NCI-H146 treated with DMSO at 0.1 percent for 48 hours (cell line): ENCODE measurements at regions not wholly inside any gene's neighbourhood (a gene's known extent, or its start where the extent isn't known, plus 50 kb on each side); places are given as distances from the start of the nearest gene placed in this dataset.

Experiments
- DNase-seq: peaks from one replicate; lab custom pipeline; 2025; ENCODE audit not compliant: unreplicated experiment; lab: John Stamatoyannopoulos, UW

- no peak for DNase-seq
Observed at GRCh38 chr5:40292006-40292405, 387.7 kb upstream of the PTGER4 start.

DNA sequence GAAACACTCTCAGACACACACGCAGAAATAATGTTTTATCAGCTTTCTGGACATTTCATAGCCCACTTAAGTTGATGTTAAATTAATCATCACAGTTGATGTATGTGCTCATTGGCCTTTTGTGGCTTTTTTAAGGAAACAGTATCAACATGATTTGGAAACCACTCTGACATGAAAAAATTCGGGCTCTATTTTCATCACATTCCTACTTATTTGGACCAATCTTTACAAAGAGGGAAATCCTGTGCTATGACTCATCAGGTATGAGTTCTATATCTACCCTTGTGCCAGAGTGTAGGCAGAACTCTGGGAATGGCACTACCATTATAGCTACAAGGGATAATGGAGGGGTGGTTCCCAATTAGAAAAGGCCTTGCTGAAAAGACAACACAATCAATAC, 388.4 kb upstream of the PTGER4 start:
- no peak for DNase-seq

- no peak for DNase-seq
Observed at GRCh38 chr5:40288800-40289485, 390.8 kb upstream of the PTGER4 start.

GRCh38 chr5:40284863-40285262, 394.9 kb upstream of the PTGER4 start:
- DNase-seq = no peak

DNA sequence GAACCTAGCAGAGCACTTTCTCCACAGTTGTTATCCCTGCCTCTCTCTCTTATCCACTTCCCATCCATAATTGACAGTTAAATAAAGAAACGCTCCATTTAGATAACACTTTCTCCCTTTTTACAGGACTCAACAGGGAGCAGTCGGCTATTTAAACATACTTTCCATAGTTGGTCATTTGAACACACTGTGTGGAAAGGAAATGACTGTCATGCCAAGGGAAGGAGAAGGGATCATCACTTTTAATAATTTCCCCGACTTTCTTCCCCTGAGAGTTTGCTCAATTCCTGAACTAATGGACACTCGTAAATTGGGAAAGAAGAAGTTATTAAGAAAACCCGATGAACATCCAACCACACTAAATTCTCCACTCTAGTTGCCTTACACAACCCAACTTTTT, 400.8 kb upstream of the PTGER4 start:
- DNase-seq = no peak

GRCh38 chr5:40277161-40277906, 402.4 kb upstream of the PTGER4 start:
- DNase-seq = no peak

GRCh38 chr5:40276426-40277102, 403.2 kb upstream of the PTGER4 start:
- no peak for DNase-seq

DNA sequence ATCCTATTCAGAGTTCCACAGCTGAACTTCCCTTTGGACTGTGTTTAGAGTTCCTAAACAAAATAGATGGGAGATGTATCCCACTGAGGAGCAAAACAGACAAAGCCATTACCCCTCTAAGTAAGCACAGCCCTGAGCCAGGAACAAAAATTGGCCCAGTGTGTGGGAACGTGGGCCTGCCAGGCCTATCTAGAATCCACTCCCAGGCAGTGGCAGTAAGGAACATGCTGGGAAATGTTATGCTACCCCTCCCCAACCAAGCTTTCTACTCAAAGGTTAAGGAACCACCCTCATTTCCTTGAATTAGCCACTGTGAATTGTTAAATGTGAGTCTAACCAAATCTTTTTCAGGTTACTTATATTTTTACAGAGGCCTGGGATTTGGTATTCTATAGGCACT, 405.1 kb upstream of the PTGER4 start:
- no peak for DNase-seq

- no peak for DNase-seq
Observed at GRCh38 chr5:40273936-40274335, 405.8 kb upstream of the PTGER4 start.

- DNase-seq = no peak
Observed at GRCh38 chr5:40271476-40271875, 408.2 kb upstream of the PTGER4 start.

GRCh38 chr5:40270274-40270845, 409.4 kb upstream of the PTGER4 start:
- no peak for DNase-seq

DNA sequence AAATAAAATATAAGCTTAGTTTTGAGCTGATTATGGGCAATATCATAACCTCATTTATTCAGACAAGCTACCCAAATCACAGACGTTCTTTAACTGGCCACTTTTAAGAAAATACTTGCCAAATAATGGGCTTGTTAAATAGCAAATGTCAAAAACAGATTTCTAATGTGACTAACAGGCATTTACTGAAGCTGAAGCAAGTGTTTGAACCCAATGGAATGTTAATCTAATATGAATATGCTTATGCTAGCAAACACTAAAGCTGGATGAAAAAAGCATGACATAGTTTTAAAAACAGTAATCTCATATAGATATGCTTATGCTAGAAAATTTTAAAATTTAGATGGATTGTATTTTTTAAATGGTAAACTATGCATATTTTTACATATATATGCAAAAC, 411.6 kb upstream of the PTGER4 start:
- DNase-seq = no peak

- no peak for DNase-seq
Observed at GRCh38 chr5:40266952-40267351, 412.8 kb upstream of the PTGER4 start.

DNA sequence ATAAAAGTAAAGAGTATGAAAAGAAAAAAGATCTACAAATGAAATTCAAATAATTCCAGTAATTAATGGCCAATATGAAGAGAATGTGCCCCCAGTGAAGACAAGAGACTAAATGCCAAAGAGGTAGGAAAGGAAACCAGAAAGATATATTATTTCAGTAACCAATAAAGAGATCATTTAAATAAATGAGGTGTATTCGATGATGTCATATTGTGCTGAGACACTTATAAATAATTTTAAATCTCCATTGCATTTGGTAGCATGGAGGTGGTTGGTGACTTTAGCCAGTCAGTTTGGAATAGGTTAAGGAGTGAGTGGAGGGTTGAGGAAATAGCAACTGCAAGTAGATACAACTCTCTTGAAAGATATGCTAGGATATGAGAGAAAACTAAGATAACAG, 417.7 kb upstream of the PTGER4 start:
- no peak for DNase-seq

GRCh38 chr5:40260361-40260760, 419.4 kb upstream of the PTGER4 start:
- DNase-seq = no peak

DNA sequence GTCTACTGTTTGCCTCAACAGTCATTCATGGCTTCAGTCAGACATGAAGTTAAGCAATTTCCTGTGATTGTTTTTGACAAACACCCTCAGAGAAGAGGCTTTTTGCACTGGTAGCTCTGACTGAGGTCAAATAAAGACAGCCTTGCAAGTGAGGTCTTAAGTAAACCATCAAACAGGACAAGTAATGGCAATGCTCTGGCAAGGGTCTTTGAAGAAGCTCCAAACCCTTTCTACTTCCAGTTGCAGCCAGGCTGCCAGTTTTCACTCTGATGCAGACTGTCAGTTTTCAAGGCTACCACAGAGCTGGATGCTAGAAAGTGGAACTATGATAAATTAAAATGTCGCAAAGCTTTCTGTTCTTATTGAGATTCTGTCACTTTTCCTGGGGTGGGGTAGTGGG, 421.5 kb upstream of the PTGER4 start:
- DNase-seq = no peak

DNA sequence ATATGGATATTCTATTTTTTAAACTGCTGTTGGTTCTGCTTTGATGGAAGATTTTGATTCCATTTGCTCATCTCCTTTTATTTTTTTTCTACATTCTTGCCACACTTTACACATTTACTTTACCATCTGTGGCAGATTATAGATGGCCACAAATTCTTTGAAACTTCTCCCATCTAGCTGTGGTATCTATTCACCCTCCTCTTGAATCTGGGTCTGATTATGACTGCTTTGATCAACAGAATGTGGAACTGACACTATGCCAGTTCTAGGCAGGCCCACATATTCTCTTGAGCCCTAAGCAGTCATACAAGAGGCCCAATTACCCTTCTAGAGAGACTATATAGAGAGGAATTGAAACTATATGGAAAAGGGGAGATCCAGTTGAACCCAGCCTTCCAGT, 439.0 kb upstream of the PTGER4 start:
- no peak for DNase-seq

DNA sequence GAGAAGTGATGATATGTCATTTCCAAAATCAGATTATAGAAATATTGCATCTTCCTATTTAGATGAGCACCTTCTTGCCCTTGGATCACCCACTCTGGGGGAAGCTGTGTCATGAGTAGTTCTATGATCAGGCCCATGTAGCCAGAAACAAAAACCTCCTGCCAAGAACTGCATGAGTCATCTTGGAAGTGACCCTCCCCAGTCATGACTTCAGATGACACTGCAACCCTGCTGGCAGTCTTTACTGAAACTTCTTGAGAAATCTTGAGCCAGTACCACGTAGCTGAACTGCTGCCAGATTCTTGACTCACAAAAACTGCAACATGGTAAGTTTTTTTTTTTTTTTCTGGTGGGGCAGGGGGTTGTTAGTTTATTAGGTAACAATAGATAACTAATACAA, 439.6 kb upstream of the PTGER4 start:
- DNase-seq = no peak

GRCh38 chr5:40238066-40238745, 441.5 kb upstream of the PTGER4 start:
- DNase-seq = no peak

DNA sequence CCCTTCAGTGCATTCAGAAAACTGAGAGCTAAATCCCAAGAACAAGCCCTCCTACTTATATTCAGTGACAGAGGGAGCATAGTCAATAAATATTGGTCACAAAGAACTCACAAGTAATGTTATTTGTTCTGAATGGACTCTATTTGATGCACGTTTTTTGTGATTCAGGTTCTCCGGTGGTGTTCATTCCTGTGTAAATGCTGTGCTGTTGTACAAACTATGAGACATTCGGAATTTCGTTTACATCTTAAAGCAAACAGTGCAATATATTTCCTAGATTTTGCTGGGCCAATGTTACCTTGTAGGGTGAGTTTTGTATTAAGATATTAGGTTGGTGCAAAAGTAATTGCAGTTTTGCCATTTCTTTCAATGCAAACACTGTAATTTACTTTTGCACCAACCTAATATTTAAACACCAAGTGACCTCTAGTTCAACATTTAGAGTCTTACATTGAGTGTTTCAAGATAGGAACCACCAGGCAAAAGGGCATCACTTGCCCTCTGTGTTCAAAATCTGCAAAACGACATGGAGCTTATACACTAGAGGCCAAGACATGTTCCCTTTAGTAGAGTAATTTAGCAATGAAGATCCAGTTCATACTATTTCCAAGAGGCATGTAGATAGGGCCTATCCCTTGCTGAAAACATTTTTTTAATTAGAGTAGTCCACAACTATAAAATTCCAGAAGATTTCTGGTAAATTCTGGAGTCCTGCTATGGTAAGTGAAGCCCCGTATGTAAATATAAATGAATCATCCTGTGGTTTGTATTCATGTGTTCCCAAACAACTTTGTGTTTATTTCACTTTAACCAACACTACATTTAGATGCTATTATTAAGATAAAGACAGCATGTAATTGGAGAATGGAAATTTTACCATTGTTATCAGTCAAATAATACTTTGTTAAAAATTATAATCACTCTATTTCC, 444.0 kb upstream of the PTGER4 start:
- no peak for DNase-seq
